ENCODE measurements at regions not wholly inside any gene's neighbourhood (a gene's known extent, or its start where the extent isn't known, plus 50 kb on each side); places are given as distances from the start of the nearest gene placed in this dataset.

DNA sequence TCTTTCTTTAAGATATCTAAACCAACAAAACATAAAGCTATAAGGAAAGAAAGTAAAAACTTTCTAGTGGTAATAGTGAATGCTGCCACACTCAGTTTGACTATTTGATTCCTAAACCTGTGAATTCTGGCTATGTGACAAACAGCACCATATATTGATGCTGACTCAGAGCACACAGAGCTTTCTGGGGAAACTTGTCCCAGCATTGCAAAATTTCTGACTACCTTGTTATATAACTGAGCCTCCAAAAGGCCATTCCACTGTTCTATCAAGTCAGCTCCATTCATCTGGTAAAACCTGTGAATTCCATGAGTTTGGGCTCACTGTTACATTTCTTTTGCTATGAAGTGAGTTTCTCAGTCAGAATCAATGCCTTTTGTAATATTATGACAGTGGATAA is 1229.7 kb downstream of the PCDH18 start:
- TF ChIP-seq POLR2A (IDR thresholded peaks at IDR 0.05), result no peak
- TF ChIP-seq, protein P1, sequence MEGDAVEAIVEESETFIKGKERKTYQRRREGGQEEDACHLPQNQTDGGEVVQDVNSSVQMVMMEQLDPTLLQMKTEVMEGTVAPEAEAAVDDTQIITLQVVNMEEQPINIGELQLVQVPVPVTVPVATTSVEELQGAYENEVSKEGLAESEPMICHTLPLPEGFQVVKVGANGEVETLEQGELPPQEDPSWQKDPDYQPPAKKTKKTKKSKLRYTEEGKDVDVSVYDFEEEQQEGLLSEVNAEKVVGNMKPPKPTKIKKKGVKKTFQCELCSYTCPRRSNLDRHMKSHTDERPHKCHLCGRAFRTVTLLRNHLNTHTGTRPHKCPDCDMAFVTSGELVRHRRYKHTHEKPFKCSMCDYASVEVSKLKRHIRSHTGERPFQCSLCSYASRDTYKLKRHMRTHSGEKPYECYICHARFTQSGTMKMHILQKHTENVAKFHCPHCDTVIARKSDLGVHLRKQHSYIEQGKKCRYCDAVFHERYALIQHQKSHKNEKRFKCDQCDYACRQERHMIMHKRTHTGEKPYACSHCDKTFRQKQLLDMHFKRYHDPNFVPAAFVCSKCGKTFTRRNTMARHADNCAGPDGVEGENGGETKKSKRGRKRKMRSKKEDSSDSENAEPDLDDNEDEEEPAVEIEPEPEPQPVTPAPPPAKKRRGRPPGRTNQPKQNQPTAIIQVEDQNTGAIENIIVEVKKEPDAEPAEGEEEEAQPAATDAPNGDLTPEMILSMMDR (IDR thresholded peaks at IDR 0.05), result no peak
